SH-SY5Y (cell line): ENCODE measurements at regions not wholly inside any gene's neighbourhood (a gene's known extent, or its start where the extent isn't known, plus 50 kb on each side); places are given as distances from the start of the nearest gene placed in this dataset.

ENCODE experiments used
- GATA2 ChIP-seq: IDR thresholded peaks from 2 replicates; pipeline ENCODE4 v1.6.1; 2011; ENCODE audit warnings: mild to moderate bottlenecking, low read depth, low read length
- GATA3 ChIP-seq: IDR thresholded peaks from 2 replicates; pipeline ENCODE4 v1.6.1; 2011; ENCODE audit warnings: low read depth, mild to moderate bottlenecking, low read length, moderate library complexity

DNA sequence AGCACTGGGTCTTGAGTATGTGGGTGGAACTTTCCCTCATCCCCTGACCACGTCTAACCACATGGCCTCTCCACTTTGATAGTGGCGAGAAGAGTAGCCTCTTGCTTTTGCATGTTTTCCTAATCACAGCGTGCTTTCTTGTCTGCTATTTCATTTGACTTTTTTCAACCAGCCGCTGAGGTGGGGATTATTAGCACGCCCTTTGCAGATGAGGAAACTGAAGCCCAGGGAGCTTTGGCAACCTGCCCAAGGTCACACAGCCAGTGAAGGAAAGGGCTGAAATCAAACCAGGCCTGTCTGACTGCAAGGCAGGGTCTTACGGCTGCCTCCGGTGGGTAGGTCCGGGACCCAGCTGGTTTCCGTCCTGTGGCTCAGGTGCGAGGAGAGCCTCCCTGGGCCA, 106.5 kb upstream of the MSX2 start:
- no peak for TF ChIP-seq GATA2
- TF ChIP-seq GATA3 = no peak

DNA sequence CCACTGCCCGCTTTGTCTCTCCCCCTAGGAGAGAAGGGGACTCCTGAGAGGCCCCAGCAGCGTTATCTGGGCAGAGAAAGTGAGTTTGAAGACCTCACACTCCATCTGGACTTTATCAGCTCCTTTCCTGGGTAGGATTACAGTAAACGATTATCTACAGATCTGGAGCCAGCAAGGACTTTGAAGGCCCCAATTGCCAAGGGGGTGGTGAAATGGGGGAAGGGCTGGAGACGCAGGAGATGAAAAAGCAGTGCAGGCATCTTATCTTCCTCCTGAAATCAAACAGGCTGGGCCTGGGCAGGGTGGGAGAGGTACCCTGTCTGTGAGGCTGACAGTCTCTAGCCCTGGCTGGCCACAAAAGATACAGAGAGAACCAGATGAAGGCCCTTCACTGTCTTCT, 105.8 kb upstream of the MSX2 start:
- TF ChIP-seq GATA2 = peak; percentile 99
- peak; percentile 96 for TF ChIP-seq GATA3

DNA sequence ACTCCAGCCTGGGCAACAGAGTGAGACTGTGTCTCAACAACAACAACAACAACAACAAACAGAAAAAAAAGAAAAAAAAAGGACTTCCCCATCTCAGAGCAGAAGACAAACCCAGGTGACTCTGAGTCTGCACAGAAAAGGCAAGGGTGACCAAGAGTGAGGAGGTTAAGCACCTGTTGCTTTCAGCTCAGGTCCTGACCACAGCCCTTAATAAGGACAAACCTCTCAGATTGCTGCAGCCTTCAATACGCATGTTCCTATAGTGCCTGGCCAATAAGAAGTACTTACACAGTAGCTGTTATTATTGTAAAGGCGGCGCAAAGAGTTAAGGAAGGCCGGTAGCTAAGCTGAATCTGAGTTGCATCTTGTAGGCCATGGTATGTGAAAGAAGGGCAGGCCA, 102.3 kb upstream of the MSX2 start:
- TF ChIP-seq GATA2 (no peak), GATA3 (no peak)

DNA sequence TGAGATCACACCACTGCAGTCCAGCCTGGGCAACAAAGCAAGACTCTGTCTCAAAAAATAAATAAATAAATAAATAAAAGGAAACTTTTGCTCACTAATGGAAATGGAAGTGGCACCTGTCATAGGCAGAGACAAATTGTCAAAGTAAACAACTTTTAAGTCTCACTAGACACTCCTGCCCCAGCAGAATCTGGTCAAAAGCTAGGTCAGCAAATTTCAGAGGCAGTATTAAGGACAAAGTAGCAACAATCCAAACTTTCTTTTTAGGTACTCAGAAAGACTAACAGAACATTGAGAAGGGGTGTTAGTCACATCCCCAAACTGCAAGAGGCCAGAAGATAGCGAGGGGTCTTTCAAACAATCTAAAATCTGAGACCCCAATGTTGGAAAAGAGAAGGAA, 101.4 kb upstream of the MSX2 start:
- TF ChIP-seq GATA3 = no peak

DNA sequence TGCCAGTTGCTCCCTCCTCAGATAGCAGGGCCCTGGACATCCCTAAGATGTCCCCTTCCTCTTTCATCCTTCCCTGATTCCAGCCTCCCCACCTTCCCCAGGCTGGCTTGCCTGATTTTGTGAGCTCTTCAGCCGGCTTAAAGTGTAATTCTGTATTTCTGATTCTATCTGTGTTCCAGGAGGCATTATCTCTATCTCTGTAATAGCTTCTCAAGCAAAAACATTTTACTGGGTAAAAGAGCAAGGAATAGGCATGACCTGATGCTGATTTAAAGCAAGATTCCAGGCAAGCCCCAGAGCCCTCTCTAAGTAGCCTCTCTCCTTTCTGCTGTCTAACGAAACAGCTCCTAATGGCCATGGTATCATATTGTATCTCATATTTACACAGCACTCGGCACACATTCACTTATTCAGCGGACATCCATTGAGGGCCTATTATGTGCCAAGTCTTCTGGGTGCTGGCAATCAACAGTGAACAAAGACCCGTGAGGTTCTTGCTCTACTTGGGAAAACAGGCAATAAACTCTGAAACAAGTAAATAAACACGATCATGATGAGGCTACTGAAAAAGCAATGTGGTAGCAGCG, 100.9 kb upstream of the MSX2 start:
- no peak for TF ChIP-seq GATA3
- peak; percentile 74 for TF ChIP-seq GATA2

DNA sequence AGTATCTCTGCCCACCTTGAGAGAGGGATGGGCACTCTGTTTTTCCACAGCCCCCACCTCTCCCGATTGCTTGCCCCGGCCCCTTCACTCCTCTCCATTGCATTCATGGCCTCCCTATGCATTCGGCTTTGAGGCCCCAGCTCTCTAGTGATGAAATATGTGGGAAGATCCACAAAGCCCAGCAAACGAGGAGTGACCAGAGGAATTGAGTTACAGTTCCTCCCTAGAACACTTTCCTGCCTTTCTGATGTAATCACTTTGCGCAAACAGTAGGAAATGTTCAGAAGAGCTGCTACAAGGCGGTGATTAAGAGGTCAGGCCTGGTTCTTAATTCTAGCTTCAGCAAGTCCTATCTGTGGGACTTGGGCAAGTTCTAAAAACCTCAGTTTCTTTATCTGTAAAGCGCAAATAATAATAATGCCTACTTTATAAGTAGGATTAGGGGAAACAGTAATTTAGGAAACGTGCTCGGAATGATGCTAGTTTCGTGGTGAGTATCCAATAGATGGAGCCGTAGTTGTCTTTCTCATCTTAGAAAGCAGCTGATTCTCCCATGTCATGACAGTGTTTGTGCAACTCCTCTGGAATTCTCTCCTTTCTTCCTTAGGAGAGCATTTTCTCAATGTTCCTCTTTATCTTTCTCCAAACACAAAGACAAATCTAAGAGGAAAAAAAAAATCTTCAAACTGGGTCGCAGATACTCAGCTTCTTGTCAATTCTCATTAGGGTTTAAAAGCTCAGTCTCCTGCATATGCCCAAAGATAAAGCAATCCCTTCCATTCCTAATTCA, 99.5 kb upstream of the MSX2 start:
- no peak for TF ChIP-seq GATA2
- no peak for TF ChIP-seq GATA3

DNA sequence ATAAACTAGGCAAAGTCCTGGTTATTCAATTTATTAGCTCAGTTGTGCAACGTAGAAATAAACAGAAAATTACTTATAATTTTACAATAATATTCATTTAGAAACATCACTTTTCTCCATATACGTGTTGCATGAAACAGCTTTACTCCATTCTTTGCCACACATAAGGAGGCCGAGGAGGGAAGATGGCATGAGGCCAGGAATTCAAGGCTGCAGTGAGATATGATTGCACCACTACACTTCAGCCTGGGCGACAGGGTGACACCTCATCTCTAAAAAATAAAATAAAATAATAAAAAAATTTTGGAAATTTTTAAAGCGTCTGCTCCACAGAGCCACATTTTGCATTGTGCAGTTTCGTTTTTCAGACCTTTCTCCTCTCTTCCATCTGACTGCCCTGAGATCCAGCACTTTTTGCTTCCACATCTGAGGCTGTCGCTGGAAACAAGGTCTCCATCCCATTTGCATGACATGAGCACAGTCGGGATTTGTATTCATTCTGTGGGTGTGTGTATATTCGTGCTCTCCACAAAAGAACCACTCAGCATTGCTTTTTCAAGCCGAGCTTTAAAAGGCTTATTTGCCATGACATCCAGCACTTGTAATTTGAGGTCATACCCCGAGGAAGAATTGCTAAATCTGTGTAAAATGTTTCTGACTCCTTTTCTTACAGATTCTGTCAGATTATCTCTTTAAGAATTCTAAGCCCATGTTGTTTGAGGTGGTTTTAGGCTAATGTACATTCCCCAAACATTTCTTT, 98.6 kb upstream of the MSX2 start:
- TF ChIP-seq GATA2 (no peak), GATA3 (no peak)

DNA sequence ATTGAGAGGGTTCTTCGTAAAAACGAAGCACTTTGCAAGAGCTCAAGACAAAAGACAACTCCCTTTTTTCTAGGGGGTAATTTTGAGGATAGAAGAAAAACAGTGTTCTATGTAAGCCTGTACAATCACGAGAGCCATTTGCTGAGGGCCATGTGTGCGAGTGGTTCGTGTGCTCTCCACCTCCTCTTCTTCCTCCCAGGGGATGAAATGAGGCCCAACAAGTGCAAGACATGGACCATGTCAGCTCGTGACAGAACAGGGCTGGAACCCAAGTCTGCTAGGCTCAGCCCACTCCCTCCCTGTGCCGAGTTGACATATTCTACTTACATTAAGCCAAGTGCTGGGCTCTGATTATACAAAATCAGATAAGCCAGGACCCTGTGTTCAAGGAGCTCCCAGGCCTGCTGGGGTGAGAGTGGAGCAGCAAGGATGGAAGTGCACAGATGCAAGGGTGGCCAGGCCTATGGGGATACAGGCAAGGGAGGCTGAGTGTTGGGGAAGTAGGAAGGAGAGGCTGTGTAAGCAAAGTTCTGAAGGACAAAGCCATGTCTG, 97.9 kb upstream of the MSX2 start:
- no peak for TF ChIP-seq GATA2
- TF ChIP-seq GATA3 = no peak

DNA sequence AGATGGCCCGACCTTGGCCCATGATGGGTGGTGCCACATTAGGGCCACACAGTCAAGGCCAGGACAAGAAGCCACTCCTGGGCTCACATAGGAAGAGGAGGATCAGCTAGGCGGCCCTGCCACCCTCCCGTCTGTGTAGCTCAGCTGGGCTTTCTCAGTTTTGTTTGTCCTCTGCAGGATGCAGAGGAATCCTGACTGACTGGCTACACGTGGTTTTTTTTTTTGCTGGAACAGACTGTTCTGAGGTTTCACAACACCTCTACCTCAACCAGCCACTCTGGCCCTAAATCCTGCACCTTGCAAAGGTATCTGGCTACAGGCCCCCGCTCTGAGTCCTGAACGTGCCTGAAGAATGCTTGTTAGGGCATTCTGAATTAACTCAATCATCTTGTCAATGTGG, 88.3 kb upstream of the MSX2 start:
- TF ChIP-seq GATA3 (no peak), GATA2 (no peak)

DNA sequence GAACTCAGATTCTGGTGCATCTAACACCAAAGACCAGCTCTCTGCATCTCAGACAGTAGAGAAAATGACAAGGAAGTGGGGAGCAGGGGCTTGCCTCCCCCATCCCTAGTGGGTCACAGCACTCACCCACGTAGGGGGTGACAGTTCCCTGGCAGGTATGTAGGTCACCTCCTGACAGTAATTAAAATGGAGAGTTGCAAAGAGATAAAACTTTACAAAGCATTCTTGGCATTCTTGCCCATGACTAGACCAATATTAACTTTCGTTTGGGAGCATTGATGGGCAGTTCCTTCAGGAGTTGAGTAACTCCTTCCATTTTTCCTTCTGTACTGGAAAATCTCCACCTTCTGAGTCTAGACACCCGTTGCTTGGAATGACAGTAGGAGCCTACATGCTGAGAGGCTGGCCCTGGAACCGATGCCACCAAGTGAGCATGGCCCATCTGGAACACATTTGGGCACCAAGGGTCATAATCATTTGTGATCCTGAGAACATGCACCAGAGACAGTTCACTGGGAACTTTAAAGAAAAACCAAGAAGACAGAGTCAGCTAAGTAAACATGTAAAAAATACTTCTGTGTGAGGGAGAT, 81.5 kb upstream of the MSX2 start:
- TF ChIP-seq GATA2 (no peak), GATA3 (no peak)

DNA sequence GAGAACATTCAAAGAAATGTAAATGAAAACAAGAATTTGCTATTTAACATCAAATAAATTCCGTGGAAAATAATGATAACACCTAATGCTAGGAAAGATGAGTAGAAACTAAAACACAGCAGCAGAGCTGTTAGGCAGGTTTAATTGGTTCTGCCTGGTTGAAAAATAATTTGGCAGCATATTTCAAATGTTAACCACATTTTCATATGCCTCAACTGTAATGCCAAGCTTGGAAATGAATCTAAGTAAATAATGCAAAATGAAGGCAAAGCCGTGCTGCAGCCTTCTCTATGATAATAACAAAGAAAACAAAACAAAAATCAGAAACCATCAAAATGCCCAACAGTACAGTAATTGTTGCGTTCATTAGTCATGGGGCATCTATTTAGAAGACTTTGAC, 79.9 kb upstream of the MSX2 start:
- TF ChIP-seq GATA2 (no peak), GATA3 (no peak)

DNA sequence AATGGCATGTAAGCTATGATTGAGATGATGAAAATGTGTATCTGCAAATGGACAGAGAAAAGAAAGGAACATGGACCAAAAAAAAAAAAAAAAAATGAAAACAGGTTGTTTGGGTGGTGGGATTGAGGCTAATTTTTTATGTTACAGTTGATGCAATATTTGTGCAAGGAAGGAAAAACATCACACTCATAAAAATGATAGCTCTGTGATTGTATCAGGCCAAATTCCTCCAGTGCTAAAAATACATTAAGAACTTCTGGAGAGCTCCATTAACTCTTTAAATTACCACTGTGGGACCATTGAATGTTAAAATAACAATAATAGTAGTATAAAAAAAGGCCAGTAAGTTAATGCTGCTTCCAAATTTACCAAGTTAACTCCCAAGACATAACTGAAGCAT, 79.5 kb upstream of the MSX2 start:
- TF ChIP-seq GATA2 (no peak), GATA3 (no peak)

DNA sequence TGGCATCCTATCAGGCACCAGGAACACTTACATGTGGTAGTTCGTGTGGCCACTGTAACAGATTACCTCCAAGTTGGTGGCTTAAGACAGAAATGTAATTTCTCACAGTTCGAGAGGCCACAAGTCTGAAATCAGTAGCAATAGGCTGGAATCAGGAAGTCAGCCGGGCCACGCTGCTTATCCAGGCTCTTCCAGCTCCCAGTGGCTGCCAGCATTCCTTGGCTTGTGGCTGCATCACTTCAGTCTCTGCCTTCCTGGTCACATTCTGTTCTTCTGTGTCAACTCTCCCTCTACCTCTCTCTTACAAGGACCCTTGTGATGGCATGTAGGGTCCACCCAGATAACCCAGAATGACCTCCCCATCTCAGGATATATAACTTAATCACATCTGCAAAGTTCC, 78.7 kb upstream of the MSX2 start:
- TF ChIP-seq GATA2 (no peak), GATA3 (no peak)

DNA sequence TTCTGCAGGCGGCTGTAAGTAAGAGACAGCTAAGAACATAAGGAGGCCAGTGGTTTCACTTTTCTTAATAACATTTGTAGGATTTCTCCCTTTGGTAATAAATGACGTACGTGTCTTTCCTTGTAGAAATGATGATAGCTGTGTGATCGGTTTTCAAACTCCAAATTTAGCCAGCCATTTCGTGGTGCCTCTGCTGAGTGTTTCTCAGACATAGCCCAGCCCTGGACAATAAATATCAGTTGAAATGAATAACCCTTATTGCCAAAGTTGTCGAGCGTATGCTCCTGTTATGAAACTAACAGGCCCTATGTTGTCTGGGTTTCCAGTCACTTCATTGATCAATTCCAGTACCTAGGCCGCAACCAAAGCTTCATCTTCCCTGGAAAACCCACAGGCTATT, 75.0 kb upstream of the MSX2 start:
- TF ChIP-seq GATA3 (no peak), GATA2 (no peak)
